Activated CD8-positive, alpha-beta T cell treated with anti-CD3 and anti-CD28 coated beads for 36 hours (primary cell): ENCODE measurements at regions not wholly inside any gene's neighbourhood (a gene's known extent, or its start where the extent isn't known, plus 50 kb on each side); places are given as distances from the start of the nearest gene placed in this dataset.
A peak's percentile ranks its signal among the peaks of the same experiment; 100 is the strongest.

Experiments
- ATAC-seq: fragments of 200-7000 bp; cut with Tn5 transposase; one replicate; pipeline ENCODE4 v1.10.0; 2021; ENCODE audit warnings: mild to moderate bottlenecking, moderate library complexity
- CTCF ChIA-PET: fragments of 350-600 bp; sonication (Branson Sonifier 250); formaldehyde crosslinking; loops from one replicate; lab custom pipeline; 2021; ENCODE audit warnings: antibody characterized with exemption; lab: Charles Lee
- POLR2A ChIA-PET: fragments of 350-600 bp; sonication (Branson Sonifier 250); formaldehyde crosslinking; loops from one replicate; lab custom pipeline; 2021; ENCODE audit warnings: antibody characterized with exemption; lab: Charles Lee
- DNase-seq: peaks from one replicate; pipeline ENCODE4 v3.0.0-alpha.2; 2020
- H3K27ac Mint-ChIP-seq: one replicate; pipeline ENCODE4 v1.8.0; 2021; ENCODE audit warnings: mild to moderate bottlenecking, mixed read lengths
- H3K27me3 Mint-ChIP-seq: one replicate; pipeline ENCODE4 v1.8.0; 2021; ENCODE audit warnings: mixed read lengths
- H3K36me3 Mint-ChIP-seq: one replicate; pipeline ENCODE4 v1.8.0; 2021; ENCODE audit warnings: low read depth, mixed read lengths
- H3K4me1 Mint-ChIP-seq: one replicate; pipeline ENCODE4 v1.8.0; 2021; ENCODE audit warnings: low read depth, mixed read lengths
- H3K4me3 Mint-ChIP-seq: one replicate; pipeline ENCODE4 v1.8.0; 2021; ENCODE audit warnings: mild to moderate bottlenecking, moderate library complexity, mixed read lengths
- H3K9me3 Mint-ChIP-seq: one replicate; pipeline ENCODE4 v1.8.0; 2021; ENCODE audit warnings: mixed read lengths
- CTCF ChIP-seq: fragments of 200-600 bp; IDR thresholded peaks from one replicate; pipeline ENCODE4 v1.8.0; 2022; ENCODE audit warnings: antibody characterized with exemption, mild to moderate bottlenecking
- intact Hi-C: fragments of 100-400 bp; cut with micrococcal nuclease; formaldehyde crosslinking; loops from one replicate; pipeline ENCODE4 v1.10.0; 2022

- CTCF ChIA-PET = interaction anchor here (1.3 to 1.5 kb wide), 3 partner anchors 15 to 95 kb away, joined by 3 to 4 read pairs (median 3); no protein-coding TSS in a partner anchor
- TF ChIP-seq CTCF = no peak
- peaks cover 27% of the 10 kb centered on the region for H3K4me1 Mint-ChIP-seq
- no peaks in the 10 kb centered on the region for H3K9me3 Mint-ChIP-seq
- no peak for DNase-seq
- no peaks in the 10 kb centered on the region for H3K36me3 Mint-ChIP-seq
- ATAC-seq = peak; percentile 54
- H3K27ac Mint-ChIP-seq = no peak overlapping the region
- intact Hi-C loops = no loop called here
- H3K4me3 Mint-ChIP-seq = no peak overlapping the region
- H3K27me3 Mint-ChIP-seq = no peaks in the 10 kb centered on the region
- POLR2A ChIA-PET = no interaction called here
Observed at GRCh38 chr5:159426694-159427093, 96.4 kb upstream of the IL12B start.

DNA sequence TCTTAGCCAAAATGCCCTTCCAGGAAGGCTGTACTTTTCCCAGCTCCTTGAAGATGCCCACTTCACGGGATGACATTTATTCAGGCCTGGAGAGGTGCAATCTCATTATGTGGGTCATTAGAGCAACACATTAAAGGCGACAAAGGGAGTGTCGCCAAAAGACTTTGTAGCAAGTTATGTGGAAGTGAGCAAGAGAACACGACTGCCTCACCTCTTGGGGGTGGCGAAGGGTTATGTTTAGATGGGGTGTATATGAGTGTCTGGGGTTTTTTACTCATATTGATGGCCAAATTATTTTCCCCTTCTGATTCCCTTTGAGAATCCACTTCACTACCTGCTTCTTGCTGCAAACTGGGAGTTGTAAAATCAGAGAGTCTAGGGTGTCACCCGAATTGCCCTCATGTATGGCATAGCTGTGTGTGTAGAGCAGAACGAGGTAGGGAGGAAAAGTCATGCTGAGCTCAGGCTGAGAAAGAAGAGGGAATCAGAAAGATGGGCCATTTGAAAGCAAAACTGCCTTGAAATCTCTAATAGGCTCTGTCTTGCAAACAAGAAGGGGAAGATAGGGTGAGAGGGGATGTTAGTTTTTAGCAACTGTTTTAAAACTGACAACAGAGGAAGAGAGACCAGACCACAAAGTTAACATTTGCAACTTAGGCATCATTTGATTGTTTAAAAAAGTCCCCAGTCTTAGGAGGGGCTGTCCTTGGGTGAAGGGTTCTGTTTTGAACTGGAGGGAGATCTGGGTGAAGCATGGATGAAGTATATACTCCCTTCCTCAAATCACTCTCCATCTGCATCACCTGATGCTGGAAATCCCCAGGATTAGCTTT, 97.1 kb upstream of the IL12B start:
- no peak for TF ChIP-seq CTCF
- H3K4me1 Mint-ChIP-seq = peaks cover 27% of the 10 kb centered on the region
- CTCF ChIA-PET = interaction anchor here (0.9 to 1.5 kb wide), 4 partner anchors 15 to 96 kb away, joined by 3 to 4 read pairs (median 3); no protein-coding TSS in a partner anchor
- ATAC-seq (peak; percentile 75), DNase-seq (no peak)
- intact Hi-C loops = no loop called here
- no peaks in the 10 kb centered on the region for H3K9me3 Mint-ChIP-seq
- POLR2A ChIA-PET = no interaction called here
- no peak overlapping the region for H3K4me3 Mint-ChIP-seq
- H3K27ac Mint-ChIP-seq = peak overlapping the region; percentile 41
- no peaks in the 10 kb centered on the region for H3K27me3 Mint-ChIP-seq
- H3K36me3 Mint-ChIP-seq = no peaks in the 10 kb centered on the region

DNA sequence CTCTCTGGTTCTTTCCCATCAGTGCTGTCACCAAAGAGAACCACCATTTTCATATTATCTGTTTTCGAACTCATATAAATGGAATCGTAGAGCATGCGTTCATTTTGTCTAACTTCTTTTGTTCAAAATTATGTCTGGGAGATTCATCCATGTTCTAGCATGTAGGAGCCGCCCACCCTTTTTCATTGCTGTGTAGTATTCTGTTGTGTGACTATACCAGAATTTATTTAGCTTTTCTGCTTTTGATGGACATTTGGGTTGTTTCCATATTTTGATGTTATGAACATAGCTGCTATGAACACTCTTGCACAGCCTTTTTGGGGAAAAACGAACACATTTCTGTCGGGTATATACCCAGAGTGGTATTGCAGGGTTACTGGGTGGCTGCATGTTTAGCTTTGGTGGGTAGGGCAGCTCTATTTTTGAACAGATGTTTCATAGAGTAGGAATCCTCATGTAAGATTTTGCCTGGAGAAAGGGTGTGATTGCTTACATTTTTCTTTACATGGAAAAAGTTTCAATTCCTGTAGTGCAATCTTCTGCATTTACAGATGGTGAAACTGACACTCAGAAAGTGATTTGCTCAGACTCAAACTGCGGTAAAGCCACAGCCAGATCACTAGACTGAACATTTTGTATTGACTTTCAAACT, 100.2 kb upstream of the IL12B start:
- DNase-seq (no peak), ATAC-seq (no peak)
- H3K4me3 Mint-ChIP-seq = no peak overlapping the region
- no peak for TF ChIP-seq CTCF
- peaks cover 25% of the 10 kb centered on the region for H3K4me1 Mint-ChIP-seq
- no peak overlapping the region for H3K27ac Mint-ChIP-seq
- no peaks in the 10 kb centered on the region for H3K27me3 Mint-ChIP-seq
- intact Hi-C loops = no loop called here
- no peaks in the 10 kb centered on the region for H3K9me3 Mint-ChIP-seq
- no peaks in the 10 kb centered on the region for H3K36me3 Mint-ChIP-seq
- CTCF ChIA-PET = interaction anchor here (1.1 to 2.1 kb wide), 3 partner anchors 15 to 557 kb away, joined by 4 to 5 read pairs (median 5); no protein-coding TSS in a partner anchor
- POLR2A ChIA-PET = no interaction called here

DNA sequence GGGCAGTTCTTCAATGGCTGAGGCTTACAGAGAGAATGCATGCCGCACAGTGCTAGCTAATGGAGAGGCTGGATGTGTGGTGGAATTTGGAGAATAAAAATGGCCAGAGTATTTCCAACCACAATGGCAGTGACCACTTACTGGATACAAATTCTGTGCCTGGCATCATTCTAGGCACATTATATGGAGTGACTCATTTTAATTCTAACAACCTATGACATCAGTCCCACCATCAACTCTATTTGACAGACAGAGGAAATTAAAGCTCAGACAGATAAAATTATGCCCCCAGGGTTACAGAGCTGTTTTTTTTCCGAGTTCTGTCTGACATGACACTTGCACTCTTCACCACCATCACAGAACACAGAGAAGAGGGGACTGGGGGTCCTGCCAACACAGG, 105.6 kb upstream of the IL12B start:
- ChIA-PET CTCF (interaction anchor here (0.8 kb wide), 1 partner anchor 101 kb away, joined by 3 read pairs; no protein-coding TSS in a partner anchor), POLR2A (no interaction called here)
- no peaks in the 10 kb centered on the region for H3K36me3 Mint-ChIP-seq
- ATAC-seq (no peak), DNase-seq (no peak)
- H3K4me1 Mint-ChIP-seq = no peaks in the 10 kb centered on the region
- H3K27me3 Mint-ChIP-seq = no peaks in the 10 kb centered on the region
- intact Hi-C loops = no loop called here
- H3K27ac Mint-ChIP-seq = no peak overlapping the region
- TF ChIP-seq CTCF = no peak
- no peak overlapping the region for H3K4me3 Mint-ChIP-seq
- H3K9me3 Mint-ChIP-seq = no peaks in the 10 kb centered on the region

DNA sequence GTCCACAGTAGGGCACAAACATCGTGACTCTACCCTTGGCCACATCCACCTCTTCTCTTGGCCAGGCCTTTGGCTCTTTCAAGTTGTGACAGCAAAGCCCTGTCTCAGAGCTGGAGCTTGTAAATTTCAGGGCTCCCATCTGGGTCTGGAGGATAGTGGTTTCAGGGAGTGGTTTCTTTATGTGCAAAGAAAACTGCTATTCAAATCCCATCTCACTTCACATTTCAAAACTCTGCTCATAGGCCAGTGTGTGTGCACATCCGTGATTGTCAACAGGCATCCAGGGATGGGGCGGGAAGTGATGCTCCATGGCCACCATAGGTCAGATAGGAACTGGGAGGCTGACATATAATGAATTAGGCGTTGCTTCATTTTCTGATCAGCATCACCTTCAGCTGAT, 107.8 kb upstream of the IL12B start:
- intact Hi-C loops = no loop called here
- TF ChIP-seq CTCF = no peak
- H3K4me3 Mint-ChIP-seq = no peak overlapping the region
- DNase-seq = no peak
- H3K27ac Mint-ChIP-seq = no peak overlapping the region
- no peak for ATAC-seq
- CTCF ChIA-PET = interaction anchor here (1.4 kb wide), 1 partner anchor 77 kb away, joined by 4 read pairs; no protein-coding TSS in a partner anchor
- no peaks in the 10 kb centered on the region for H3K27me3 Mint-ChIP-seq
- no peaks in the 10 kb centered on the region for H3K9me3 Mint-ChIP-seq
- H3K36me3 Mint-ChIP-seq = no peaks in the 10 kb centered on the region
- POLR2A ChIA-PET = no interaction called here
- no peaks in the 10 kb centered on the region for H3K4me1 Mint-ChIP-seq
